NCI-H1694 (cell line): ENCODE measurements at regions not wholly inside any gene's neighbourhood (a gene's known extent, or its start where the extent isn't known, plus 50 kb on each side); places are given as distances from the start of the nearest gene placed in this dataset.
"Not testable (repeated sequence)": the region's sequence is repeated elsewhere in the genome, so short reads cannot be mapped to it uniquely, and the experiment has no call there.

Source experiments
- DNase-seq: peaks from one replicate; lab custom pipeline; 2025; lab: John Stamatoyannopoulos, UW

DNA sequence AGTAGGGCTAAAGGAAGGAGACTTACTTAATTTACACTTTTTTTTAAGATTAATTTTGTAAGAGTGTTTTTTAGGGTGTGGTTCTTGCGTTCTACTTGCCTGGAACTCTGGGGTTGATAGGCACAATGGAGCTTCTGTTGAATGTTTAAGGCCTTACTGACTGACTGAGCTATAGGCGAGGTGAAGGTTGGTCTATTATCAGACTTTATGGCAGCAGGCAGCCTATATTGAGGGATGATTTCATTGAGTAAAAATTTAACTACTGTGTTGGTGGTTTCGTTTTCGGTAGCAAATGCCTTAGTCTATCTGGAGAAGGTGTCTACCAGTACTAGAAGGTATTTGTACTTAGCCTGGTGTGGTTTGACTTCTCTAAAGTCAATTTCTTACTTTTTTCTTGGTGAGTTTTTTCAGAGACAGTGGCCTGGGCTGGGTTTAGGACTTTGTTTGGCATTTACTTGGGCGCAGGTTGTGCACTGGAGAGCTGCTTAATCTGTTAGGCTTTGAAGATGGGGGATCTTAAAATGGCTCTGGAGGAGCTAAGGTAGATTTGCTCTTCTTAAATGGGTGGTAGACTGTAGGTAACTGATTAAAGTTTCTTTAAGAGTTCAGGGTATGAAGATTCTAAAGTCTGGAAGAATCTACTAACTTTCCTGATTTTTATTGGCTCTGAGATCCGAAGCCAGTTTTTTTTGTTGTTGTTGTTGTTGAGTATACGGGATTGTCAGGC is 164.5 kb upstream of the CCZ1B start:
- DNase-seq: not testable (repeated sequence)

DNA sequence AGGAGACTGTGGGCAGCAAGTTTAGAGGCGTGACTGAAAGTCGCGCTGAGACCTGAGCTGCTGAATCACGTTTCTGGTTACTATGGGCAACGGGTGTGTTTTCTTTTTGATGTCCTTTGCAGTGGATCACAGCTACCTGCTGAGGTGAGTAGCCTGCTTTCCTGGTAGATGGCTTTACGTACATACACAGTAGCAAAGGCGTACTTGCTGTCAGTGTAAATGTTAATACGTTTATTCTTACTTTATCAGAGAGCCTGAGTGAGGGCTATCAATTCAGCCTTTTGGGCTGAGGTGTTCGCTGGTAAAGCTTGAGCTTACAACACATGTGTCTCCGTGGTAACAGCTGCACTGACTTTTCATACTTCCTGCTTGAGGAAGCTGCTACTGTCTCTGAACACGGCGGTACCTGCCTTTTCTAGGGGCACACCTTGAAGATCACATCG is 165.1 kb upstream of the CCZ1B start:
- not testable (repeated sequence) for DNase-seq

DNA sequence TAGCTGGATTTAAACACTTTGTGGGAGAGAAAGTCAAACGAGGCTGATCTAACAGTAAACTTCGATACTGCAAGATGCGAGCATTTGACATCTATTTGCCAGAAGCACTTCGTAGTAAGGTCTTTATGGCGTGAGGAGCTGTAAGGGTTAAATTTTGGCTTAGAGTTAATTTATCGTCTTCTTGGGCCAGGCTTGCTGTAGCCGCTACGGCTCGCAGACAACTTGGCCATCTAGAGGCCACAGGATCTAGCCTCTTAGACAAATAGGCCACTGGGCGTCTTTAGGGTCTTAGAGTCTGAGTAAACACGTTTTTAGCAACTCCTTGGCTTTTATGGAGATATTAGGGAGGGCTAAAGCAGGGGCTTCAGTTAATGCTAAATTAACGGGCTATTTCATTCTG is 165.6 kb upstream of the CCZ1B start:
- DNase-seq: not testable (repeated sequence)

DNA sequence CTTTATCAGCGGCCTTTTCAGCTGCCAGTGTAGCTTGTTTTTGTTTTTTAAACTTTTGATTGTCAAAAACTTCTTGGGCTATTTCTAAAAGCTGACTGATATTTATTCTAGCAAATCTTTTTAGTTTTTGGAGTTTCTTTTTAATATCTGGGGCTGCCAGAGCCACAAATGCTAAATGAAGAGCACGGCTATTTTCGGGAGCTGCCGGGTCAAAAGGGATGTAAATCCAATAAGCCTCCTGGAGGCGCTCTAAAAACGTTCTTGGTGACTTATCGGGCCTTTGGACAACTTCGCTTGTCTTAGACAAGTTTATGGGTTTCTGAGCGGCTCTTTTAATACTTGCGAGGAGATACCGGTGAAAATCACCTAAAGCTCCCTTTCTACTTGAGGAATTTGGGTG is 166.1 kb upstream of the CCZ1B start:
- DNase-seq: not testable (repeated sequence)

DNA sequence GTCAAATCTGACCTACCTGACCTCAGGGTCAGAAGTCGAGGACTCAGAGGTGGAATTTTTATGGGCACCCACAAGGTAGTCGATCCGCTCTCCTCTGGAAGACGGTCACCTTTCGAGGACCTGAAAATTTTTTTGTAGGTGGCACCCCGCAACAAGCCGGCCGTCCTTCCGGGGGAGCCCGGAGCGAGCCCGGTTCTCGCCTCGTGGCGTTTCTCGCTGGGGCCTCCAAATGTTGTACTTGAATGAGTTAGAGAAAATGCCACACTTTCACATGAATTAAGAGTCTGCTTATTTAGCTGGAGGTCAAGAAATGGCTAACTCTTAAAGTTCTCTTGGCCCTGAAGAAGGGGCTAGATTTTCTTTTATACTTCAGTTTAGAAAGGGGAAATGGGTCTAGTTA is 169.0 kb upstream of the CCZ1B start:
- not testable (repeated sequence) for DNase-seq

DNA sequence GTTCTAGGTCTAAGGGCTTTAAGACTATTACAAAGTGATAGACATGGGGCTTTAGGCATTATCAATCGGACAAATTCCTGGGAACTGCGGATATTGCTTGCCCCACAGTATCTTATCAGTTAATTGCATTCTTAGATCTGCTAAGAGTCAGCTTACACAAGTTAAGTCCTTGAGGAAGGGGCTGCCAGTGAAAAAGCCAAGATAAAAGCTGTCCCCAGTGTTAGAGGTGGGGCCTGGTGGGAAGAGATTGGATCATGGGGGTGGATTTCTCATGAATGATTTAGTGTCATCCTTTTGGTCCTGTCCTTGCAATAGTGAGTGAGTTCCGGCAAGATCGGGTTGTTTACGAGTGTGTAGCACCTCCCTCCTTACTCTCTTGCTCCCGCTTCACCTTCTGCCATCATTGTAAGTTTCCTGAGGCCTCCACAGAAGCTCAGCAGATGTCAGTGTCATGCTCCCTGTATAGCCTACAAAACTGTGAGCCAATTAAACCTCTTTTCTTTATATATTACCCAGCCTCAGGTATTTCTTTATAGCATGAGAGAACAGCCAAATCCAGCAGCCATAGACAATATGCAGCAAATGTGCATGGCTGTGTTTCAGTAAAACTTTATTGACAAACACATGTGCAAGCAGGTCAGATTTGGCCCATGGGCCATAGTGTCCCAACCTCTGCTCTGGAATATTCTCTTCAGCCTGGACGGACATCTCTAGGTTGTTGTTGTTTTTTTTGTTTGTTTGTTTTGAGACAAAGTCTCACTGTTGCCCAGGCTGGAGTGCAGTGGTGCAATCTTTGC is 169.6 kb upstream of the CCZ1B start:
- DNase-seq: not testable (repeated sequence)

DNA sequence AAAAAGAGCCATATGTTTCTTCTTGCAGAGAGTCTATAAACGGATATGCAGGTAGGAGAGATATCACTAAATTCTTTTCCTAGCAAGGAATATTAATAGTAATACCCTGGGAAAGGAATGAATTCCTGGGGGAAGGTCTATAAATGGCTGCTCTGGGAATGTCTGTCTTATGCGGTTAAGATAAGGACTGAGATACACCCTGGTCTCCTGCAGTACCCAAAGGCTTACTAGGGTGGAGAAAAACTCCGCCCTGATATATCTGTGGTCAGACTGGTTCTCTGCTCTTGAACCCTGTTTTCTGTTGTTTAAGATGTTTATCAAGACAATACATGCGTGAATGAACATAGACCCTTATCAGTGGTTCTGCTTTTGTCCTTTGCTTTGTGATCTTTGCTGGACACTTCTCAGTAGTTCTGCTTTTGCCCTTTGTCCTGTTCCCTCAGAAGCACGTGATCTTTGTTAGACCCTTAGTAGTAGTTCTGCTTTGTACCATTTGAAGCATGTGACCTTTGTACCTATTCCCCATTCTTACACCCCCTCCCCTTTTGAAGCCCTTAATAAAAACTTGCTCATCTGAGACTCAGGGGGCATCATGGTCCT is 173.1 kb upstream of the CCZ1B start:
- DNase-seq: not testable (repeated sequence)

DNA sequence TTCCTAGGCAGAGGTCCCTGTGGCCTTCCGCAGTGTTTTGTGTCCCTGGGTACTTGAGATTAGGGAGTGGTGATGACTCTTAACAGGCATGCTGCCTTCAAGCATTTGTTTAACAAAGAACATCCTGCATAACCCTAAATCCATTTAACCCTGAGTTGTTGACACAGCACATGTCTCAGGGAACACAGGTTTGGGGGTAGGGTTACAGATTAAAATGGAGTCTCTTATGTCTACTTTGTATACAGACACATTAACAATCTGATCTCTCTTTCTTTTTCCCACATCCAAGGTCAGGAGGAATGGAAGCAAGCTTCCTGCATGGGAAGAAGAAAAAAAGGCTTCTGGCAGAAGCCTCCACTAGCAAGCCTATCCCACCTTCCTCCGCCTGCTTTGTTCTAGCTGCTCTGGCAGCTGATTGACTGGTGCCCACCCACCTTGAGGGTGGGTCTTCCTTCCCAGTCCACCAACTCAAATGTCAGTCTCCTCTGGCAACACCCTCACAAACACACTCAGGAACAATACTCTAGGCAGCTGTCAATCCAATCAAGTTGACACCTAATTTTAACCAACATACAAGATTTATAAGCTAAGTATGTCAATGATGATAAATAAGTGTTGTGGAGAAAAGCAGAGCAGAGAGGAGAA is 176.5 kb upstream of the CCZ1B start:
- no peak for DNase-seq

DNA sequence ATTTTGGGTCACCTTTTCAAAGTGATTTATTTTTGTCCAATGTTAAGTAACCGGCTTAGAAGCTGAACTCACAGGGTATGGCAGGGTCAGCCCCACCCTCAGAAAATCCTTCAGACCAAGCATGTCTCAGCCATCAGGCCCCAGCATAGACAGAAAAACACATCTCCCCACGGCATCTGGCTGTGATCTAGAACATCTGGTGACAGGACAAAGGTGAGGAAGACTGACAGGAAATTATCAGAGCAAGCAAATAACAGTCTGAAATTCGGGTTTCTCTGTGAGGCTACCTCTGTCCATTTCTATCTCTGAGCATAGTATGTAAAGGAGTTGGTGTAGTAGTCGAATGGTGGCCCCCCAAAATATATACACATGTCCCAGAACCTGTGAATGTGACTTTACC is 177.0 kb upstream of the C1GALT1 start:
- no peak for DNase-seq

DNA sequence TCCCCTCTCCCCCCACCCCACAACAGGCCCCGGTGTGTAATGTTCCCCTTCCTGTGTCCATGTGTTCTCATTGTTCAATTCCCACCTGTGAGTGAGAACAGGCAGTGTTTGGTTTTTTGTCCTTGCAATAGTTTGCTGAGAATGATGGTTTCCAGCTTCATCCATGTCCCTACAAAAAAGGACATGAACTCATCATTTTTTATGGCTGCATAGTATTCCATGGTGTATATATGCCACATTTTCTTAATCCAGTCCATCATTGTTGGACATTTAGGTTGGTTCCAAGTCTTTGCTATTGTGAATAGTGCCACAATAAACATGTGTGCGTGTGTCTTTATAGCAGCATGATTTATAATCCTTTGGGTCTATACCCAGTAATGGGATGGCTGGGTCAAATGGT is 176.4 kb upstream of the C1GALT1 start:
- not testable (repeated sequence) for DNase-seq

DNA sequence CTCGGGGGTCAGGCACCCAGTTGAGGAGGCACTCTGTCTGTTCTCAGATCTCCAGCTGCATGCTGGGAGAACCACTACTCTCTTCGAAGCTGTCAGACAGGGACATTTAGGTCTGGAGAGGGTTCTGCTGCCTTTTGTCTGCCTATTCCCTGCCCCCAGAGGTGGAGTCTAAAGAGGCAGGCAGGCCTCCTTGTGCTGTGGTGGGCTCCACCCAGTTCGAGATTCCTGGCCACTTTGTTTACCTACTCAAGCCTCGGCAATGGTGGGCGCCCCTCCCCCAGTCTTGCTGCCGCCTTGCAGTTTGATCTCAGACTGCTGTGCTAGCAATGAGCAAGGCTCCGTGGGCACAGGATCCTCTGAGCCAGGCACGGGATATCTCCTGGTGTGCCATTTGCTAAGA is 171.1 kb upstream of the C1GALT1 start:
- not testable (repeated sequence) for DNase-seq

DNA sequence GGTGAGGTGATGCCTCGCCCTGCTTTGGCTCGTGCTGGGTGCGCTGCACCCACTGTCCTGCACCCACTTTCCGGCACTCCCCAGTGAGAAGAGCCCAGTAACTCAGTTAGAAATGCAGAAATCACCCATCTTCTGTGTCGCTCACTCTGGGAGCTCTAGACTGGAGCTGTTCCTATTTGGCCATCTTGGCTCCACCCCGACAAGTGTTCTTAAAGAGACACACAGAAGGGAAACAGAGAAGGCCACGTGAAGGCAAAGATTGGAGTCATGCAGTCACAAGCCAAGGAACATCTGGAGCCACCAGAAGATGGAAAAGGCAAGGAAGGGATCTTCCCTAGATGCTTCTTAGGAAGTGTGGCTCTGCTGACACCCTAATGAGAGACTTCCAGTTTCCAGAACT is 170.6 kb upstream of the C1GALT1 start:
- not testable (repeated sequence) for DNase-seq

DNA sequence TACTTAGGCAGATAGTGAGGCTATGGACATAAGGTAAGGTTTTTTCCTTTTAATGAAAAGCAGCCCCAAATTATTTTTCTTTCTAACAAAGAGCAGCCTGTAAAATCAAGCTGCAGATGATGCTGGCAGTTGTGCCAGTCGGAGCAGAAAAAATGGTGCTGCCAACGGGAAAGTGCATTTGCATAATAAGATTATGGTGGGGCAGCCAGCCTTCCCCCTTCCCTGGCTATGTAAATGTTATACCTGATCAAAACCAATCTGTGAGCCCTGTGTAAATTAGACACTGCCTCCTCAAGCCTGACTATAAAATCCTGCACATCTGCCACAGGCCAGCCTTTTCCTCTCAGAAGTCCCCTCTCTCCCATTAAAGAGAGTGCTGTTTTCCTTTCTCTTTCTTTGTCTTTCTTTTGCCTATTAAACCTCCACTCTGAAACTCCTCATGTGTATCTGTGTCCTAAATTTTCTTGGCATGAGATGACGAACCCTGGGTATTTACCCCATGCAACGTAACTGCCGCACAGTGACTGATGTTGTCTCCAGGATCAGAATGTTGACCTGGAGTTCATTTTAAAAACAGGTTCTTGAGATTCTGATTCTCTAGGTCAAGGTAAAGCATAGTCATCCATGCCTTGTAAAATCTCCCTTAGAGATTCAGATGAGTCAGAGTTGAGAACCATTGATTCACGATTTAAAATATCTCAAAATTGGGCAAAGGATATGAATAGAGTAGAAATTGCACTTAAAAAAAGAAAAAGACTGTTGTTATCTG is 167.3 kb upstream of the C1GALT1 start:
- DNase-seq: peak; percentile 81

DNA sequence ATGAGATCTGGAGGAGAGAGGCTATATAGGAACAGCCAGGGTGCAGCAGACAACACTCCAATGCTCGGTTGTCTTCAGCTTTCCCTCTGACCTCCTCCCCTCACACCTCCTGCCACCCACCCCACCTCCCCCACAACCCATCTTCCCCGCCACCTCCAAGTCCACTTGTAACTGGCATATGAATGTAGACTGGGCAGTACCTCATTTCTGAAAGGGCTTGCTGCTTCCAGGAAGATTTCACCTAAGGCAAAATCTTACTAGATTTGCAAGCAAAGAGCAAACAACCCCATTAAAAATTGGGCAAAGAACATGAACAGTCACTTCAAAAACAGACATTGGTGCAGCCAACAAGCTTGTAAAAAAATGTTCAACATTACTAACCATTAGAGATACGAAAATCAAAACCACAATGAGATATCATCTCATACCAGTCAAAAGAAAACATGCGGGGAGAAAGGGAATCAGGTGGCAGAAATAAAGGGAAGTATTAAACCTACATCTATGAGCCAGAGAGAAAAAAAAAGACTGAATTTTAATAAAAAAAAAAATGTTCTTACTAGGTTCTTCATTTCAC is 164.6 kb upstream of the C1GALT1 start:
- no peak for DNase-seq

DNA sequence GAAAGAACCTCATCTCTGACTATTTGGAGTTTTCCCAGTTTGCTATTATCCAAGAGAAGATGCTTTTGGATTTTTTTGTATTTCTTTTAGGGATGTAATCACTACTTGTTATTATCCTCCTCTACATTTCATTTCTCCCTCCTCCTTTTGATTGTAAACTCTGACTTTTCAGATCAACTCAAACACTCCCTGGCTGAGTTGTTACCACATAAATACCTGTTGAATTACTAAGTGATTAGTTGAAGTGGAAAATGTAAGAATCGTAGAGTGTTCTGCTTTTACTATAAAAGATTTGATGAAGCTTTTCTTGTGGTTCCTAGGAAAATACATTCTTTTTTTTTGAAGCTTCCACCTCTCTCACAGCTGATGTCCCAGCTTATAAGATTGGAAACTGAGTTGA is 164.1 kb upstream of the C1GALT1 start:
- no peak for DNase-seq

DNA sequence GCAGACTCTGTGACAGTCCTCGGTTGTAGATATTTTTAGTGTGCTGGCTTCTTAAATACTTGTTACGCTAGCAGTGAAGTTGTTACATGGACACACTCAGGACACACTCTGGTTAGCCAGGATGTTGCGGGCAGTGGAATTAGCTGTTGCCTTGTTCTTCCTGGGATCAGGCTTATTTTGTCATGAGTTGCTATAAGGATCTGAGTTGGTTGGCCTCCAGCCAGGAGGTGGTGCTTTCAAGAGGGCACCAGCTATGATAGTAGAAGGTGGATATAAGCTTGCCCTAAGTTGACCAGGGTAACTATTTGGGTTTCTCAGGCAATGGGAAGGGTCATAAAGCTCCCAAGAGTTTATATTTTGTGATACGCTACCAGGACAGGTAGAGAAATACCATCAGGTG is 150.1 kb upstream of the C1GALT1 start:
- DNase-seq: no peak

DNA sequence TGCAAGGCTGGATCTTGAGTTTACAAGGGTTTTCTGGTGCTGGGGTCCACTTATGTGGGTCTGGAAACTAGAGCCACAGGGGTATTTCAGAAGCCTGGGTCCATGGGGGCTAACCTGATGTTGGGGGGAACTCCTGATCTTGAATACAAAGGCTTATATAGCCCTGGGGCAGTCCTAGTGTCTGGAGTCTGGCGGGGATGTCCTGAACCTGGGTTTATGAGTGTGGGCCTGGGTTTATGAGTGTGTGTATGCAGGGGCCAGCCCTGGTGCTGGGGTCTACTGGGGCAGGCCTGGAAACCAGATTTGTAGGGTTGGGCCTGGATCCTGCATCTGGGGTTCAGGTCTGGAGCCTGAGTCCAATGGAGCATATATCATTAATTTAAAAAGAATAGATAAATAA is 146.5 kb upstream of the C1GALT1 start:
- no peak for DNase-seq

DNA sequence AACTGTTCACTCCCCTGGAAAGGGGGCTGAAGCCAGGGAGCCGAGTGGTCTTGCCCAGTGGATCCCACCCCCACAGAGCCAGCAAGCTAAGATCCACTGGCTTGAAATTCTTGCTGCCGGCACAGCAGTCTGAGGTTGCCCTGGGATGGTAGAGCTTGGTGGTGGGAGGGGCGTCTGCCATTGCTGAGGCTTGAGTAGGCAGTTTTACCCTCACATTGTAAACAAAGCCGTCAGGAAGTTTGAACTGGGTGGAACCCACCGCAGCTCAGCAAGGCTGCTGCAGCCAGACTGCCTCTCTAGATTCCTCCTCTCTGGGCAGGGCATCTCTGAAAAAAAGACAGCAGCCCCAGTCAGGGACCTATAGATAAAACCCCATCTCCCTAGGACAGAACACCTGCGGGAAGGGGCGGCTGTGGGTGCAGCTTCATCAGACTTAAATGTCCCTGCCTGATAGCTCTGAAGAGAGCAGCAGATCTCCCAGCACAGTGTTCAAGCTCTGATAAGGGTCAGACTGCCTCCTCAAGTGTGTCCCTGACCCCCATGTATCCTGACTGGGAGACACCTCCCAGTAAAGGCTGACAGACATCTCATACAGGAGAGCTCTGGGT is 140.0 kb upstream of the C1GALT1 start:
- DNase-seq: not testable (repeated sequence)

DNA sequence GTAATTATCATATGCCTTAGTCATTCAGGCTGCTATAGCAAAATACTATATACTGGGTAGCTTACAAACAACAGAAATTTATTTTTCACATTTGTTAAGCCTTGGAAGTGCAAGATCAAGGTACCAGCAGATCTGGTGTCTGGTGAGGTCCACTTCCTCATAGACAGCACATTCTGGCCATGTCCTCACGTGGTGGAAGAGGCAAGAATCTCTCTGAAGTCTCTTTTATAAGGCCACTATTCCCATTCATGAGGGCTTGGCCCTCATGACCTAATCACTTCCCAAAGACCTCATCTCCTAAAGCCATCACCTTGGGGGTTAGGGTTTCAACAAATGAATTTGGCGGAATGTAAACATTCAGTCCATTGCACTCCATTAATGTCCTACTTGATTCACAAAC is 137.5 kb upstream of the C1GALT1 start:
- no peak for DNase-seq

DNA sequence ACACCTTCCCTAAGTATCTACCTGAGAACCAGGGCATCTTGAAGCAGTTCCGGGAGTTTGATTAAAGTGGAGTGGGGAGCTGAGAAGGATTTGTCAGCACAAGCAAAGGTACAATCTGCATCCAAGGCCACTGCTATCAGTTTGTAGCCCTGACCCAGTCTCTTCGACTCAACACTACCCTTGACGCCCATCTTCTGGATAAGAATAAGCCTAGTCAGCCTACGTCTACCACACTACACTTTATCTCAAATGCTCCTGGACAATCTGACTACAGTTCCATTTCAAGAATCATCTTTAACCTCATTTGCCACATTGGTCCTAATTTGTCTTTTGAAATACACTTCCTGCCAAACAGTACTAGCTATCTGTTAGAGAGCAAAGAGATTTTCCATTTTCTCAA is 134.1 kb upstream of the C1GALT1 start:
- DNase-seq: no peak
